HG02852 (cell line): ENCODE measurements at regions not wholly inside any gene's neighbourhood (a gene's known extent, or its start where the extent isn't known, plus 50 kb on each side); places are given as distances from the start of the nearest gene placed in this dataset.

ENCODE experiments used
- ATAC-seq: cut with Tn5 transposase; IDR thresholded peaks from one replicate; pipeline ENCODE4 v1.9.1; 2021; ENCODE audit warnings: mild to moderate bottlenecking, moderate library complexity; ENCODE audit not compliant: unreplicated experiment

- ATAC-seq: no peak
Measured at GRCh38 chr4:182137343-182137742, 105.9 kb upstream of the TENM3 start.

- no peak for ATAC-seq
Measured at GRCh38 chr4:182139491-182139890, 103.7 kb upstream of the TENM3 start.

DNA sequence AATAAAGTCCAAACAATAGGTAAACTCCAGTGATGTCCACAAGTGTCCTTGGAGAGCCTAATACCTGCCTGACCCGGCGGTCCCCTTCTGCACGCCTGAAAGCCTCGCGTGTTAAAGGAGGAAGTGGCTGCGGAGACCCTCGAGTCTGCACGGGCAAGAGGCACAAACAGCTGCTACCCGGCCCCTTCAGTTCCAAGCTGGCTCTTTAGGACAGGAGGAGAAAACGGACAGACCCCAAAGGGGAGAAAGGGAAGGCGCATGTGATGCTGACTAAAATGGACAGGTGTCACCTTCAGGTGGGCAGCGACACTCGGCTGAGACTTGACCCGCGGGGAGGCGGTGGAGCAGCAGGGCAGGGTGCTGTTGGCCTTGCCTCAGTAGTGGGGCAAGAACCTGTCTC is 102.7 kb upstream of the TENM3 start:
- ATAC-seq: no peak

DNA sequence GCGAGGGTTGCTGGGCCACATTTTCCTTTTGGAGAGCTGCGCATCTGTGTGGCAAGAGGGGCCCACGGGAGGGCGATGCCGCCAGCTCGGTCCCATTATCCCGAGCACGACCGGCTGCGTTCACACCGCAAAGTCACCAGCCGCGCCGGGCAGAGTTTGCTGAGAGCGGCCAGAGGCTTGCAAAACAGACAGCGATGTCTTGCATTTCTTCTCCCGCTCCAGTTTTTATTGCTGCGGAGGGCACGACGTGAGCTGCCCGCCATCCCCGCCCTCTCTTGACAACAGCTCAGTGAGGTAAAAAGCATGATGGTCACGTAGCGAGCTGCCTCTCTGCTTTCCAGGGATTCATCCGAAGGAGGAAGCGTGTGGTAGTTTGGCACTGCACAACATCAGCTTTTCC is 102.1 kb upstream of the TENM3 start:
- ATAC-seq: no peak

- ATAC-seq: no peak
Measured at GRCh38 chr4:182142176-182143085, 100.8 kb upstream of the TENM3 start.

- no peak for ATAC-seq
Measured at GRCh38 chr4:182143086-182143821, 99.9 kb upstream of the TENM3 start.

GRCh38 chr4:182143822-182144625 is 99.2 kb upstream of the TENM3 start:
- peak; percentile 35 for ATAC-seq

GRCh38 chr4:182144626-182145333 is 98.4 kb upstream of the TENM3 start:
- ATAC-seq: peak; percentile 47

DNA sequence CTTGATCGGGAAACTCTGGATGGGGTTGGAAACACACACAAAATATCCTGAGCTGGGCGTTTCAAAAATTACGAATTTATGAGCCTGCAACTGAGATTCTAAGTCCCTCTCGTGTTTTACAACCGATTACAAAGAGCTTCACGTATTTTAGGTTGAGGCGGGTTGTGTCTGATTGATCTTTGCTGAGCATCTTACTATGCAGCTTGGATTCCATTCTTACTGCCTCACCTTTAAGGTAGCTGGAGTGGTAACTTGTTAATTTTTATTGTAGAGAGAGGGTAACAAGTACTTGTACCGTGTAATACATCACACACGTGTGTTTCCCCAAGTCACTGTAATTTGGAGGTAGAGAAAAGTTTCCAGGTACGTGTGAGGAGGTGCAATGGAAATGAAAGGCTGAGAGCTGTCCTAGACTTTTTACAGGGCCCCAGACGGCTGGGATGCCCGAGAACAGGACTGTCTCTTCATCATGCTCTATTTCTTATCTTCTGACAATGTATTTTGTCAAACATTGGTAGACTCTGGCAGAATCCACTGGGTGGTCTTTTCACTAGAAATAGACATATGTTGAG is 97.8 kb upstream of the TENM3 start:
- no peak for ATAC-seq

- no peak for ATAC-seq
Measured at GRCh38 chr4:182147391-182147790, 95.8 kb upstream of the TENM3 start.

DNA sequence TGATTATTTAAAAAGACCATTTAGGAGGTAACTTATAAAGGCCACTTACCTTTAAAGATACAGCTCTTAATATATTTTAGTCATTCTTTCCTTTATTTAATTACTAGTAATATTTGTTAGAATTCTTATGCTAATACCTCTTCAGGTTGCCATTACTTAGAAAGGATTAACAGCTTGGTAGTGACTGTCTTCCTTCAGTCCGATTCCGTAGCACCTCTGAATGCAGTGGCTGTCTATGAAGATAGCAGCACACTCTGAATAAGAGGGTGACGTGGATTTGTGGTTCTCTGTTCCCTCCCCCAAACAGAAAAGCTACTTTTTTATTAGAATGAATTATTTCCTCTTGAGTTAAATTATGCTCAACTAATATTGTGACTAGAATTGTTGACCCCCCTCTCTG is 92.6 kb upstream of the TENM3 start:
- no peak for ATAC-seq

DNA sequence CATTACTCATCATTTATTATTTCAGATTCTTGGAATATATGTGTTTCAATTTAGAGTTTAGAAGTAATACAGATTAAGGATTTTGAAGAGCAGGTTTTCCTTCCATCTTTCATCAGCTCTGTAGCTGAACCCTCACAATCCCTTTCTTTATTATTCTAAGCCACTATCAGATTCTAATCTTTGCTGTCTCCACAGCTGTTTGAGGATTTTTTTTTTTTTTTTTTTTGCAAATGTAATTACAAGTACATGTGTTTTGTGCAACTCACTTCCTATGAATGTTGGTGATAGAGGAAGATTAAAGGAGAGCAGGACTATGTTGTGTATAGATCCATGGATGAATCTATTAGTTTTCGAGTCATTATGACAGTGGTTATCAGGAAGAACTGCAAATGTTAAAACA is 87.4 kb upstream of the TENM3 start:
- no peak for ATAC-seq

GRCh38 chr4:182163180-182163579 is 80.0 kb upstream of the TENM3 start:
- ATAC-seq: no peak

DNA sequence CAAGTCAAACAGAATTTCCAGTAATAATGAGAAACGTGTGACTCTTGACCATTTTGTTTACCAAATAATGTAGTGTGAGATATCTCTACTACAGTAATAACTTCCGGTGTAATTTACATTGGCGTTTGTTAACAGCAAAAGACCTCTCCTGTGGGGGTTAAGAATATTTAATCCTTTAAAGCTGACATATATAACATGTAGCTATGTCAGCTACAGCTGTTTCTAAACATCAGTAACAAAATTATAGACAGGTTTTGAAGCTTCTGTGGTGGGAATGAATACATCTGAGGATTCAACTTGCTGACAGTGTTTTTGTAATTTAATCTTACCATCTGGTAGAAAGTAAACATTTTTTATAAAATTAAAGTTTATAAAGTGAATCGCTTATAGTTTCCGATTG is 73.6 kb upstream of the TENM3 start:
- no peak for ATAC-seq

- no peak for ATAC-seq
Measured at GRCh38 chr4:182169987-182170386, 73.2 kb upstream of the TENM3 start.

DNA sequence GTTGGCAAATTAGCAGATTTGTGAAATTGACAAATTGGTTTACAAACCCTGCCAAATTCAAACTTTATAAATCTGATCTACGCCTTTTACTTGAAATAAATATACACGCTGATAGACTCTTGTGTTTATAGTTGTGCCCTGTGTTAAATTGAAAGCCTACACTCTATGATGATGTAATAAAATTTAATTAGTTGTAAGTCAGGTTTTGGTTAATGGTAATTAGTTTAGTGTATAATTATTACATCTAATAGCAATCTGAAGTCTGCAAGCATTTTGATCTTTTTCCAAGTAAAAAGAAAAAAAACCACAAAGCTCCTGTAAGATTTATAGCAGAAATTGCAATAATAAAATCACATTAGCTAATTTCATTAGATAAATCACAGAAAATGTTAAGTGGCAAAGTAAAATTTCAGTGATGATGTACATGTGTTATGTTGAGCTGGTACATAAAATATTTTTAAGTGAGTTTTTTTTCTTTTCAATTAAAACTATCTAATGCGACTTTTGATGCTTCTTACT is 72.7 kb upstream of the TENM3 start:
- ATAC-seq: no peak

- ATAC-seq: no peak
Measured at GRCh38 chr4:182174979-182175378, 68.2 kb upstream of the TENM3 start.

DNA sequence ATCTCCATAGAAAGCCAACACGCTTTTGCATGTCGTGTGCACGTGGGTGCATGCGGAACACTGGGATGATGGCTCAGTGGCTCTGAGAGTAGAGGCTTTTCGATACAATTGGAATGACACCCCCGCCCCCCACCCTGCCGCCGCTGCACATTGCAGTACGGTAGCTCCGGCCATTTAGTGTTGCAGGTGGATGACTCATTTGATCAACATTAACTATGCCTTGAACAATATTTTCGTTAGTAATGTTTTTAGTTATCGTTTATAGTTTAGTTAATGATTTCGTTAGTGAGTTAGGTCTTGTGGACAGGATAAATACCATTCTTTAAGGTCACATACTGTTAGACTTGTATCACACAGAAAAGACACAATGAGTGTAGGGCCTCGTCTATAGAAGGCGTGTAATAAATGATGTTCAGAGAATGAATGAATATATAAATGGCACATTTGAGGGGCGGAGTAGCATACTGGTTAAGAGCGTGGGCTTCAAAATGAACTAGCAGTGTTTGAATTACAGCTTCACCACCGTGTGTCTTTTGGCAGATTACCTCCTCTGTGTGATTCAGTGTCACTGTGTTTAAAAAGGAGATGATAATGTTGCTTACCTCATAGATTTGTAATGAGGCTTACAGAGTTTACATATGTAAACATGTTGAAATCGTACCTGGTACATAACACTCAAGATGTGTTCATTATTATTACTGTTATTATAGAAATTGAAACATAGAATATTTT is 67.2 kb upstream of the TENM3 start:
- no peak for ATAC-seq

DNA sequence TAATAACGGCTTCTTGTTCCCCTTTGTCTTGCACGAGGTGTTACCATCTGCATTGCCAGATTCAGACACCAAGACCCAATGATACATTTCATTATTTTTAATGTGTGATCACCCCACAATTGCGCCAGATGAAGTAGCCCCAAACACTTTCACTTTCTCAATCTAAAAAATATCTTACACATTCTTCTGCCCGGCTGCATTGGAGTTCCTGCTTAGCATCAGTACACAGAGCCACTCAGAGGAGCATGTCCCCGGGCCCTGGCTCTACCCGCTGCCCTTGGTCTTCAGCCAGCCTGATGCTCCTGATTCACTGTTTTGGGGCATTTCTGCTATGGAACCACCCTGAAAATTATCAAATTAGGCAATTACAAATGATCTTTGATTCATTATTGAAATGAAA is 66.0 kb upstream of the TENM3 start:
- ATAC-seq: no peak

- no peak for ATAC-seq
Measured at GRCh38 chr4:182179105-182179504, 64.1 kb upstream of the TENM3 start.
